NCI-H1417 treated with DMSO at 0.1 percent for 48 hours (cell line): ENCODE measurements at regions not wholly inside any gene's neighbourhood (a gene's known extent, or its start where the extent isn't known, plus 50 kb on each side); places are given as distances from the start of the nearest gene placed in this dataset.
"Not testable (repeated sequence)": the region's sequence is repeated elsewhere in the genome, so short reads cannot be mapped to it uniquely, and the experiment has no call there.

Experiments used
- DNase-seq: peaks from one replicate; lab custom pipeline; 2025; lab: John Stamatoyannopoulos, UW

DNA sequence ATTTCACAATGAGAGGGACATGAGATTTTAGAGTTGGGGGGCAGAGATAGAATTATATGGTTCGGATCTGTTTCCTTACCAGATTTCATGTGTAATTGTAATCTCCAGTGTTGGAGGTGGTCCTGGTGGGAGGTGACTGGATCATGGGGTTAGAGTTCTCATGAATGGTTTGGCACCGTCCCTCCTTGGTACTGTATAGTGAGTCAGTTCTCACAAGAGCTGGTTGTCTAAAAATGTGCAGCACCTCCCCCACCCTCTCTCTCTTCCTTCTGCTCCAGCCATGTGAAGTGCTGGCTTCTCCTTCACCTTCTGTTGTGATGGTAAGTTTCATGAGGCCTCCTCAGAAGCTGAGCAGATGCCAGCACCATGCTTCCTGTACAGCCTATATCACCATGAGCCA, 138.1 kb downstream of the SCG2 start:
- DNase-seq: no peak

DNA sequence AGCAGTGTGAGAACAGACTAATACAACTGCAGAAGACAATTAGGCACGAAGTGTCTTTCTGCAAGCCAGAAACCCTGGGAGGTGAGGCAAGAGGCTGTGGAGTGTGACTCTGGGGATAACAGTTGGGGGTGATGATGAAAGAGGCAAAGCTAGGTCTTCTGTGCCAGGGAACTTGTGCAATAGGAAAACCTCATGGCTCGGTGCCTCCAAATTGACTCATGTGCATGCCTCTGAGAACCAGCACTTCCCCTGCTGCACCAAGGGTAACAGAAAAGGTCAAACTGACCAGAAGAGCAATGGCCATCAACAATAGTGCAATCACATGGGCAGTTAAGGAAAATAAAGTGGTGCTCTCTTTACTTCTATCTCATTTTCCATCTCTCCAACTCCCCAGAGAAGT, 136.4 kb downstream of the SCG2 start:
- no peak for DNase-seq

DNA sequence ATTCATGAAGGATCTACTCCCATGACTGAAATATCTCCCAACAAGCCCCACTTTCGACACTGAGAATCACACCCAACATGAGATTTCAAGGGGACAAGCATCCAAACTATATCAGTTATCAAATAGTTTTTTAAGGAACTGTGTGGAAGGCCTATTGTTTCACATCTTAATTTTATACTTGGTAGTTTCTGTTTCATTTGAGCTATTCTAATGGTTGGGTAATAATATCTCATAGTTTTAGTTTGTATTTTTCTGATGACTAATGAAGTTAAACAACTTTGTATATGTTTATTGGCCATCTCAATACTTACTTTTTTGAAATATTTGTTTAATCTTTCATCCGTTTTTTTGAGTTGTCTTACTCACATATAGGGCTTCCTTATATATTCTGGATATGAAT, 135.0 kb downstream of the SCG2 start:
- DNase-seq: no peak

DNA sequence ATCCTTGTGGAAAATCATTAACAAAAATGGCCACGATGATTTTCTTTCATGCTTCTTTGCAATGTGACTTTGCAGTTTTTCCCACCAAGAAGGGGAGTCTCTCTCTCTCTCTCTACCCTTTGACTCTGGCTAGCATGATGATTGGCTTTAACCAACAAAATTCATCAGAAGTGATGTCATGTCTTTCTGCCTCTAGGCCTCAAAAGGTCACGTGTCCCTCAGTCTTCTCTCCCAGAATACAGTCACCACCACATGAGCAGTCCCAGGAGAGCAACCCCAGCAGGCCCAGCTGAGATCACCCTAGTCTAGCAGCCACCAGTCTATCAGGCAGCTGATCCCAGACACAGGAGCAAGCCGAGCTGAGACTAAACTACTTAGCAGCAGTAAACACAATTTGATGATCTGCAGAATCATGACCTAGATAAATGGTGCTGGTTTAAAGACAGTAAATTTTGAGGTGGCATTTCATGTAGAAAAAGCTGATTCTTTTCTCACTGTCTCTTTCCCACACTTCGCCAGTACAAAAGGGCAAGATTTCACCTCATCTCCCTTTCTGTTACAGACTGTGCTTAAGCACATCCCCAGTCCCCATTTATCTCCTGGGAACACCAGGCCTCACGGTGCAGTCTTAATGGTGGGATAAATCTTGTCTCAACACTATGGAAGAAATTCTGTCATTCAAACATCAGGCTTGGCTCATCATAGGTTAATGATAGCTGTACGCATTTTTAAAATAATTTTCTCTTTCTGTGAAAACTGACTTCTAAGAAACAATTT, 132.7 kb downstream of the SCG2 start:
- no peak for DNase-seq

DNA sequence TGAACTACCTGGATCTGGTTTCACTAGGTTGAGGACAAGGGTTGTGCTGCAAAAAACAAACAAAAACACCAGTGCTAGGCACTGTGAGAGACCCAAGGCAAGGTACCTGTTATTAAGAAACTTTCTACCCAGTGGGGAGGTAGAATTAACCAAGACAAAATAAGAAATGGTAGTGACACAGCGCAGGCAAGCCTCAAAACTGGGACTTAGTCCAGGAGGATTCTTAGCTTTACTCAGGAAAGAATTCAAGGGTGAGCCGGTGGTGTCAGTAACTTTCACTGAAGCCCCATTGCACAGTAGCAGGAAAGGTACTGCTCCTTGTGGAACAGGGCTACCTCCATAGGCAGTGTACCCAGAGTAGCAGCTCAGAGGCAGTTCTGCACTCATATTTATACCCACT, 131.6 kb downstream of the SCG2 start:
- no peak for DNase-seq

DNA sequence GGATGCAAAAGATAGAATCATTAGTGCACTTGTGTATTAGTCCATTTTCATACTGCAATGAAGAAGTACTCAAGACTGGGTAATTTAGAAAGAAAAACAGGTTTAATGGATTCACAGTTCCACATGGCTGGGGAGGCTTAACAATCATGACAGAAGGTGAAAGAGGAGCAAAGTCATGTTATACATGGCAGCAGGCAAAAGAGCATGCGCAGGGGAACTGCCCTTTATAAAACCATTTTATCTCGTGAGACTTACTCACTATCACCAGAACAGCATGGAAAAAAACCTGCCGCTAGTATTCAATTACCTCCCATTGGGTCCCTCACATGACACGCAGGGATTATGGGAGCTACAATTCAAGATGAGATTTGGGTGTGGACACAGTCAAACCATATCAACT, 129.4 kb downstream of the SCG2 start:
- DNase-seq: no peak

DNA sequence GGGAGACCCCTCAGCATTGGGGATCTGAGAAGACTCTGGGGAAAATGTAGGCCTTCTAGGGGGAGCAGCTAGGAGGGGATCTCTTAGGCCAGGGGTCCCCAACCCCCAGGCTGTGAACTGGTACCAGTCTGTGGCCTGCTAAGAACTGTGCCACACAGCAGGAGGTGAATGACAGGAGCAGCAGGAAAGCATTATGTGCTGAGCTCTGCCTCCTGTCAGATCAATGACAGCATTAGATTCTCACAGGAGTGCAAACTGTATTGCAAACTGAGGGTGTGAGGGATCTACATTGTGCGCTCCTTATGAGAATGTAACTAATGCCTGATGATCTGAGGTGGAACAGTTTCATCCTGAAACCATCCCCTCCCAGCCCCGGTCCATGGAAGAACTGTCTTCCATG, 127.3 kb downstream of the SCG2 start:
- no peak for DNase-seq

DNA sequence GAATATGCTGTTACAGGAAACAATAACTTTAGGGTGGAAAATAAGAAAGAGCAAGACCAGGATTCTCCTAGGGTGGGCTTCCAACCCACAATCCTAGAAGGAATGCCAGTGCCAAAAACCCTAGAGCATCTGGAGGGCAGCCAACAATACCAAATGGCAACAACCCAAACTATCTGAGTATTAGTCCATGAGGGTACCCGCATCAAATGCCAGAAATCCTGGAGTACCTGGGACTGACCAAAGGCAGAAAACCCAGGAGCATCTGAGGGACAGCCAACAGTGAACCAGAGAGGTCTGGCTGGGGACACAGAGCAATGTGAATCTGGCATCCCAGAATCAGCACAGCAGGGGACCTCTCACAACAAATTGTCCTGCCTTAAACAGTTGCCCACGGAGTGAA, 126.3 kb downstream of the SCG2 start:
- DNase-seq: no peak

DNA sequence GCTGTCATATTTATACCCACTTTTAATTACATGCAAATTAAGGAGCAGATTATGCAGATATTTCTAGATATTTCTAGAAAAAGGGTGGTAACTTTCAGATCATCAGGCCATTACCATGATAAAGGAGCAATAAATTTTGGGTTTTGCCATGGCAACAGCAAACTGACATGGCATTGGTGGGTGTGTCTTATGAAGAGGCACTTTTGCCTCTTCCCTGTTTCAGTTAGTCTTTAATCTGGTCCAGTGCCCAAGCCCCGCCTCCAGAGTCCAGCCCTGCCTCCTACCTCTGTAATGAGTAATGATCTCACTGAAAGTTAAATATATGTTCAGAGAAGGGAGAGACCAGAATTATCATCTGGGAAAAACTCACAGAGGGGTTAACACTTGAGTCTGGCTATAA, 124.8 kb downstream of the SCG2 start:
- DNase-seq: no peak

DNA sequence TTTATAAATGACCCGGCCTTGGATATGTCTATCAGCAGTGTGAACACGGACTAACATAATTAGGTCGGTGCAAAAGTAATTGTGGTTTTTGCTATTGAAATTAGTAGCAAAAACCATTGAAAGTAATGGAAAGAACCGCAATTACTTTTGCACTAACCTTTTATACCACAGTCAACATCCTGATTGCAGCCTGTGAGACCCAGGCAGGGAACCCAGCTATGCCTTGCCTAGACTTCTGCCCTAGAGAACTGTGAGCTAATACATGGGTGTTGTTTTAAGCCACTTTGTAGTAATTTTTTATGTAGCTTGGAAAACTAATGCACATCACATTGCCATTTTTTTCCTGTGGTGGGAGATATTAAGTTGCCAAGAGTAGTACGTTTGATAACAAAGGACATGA, 120.7 kb downstream of the SCG2 start:
- DNase-seq: no peak

DNA sequence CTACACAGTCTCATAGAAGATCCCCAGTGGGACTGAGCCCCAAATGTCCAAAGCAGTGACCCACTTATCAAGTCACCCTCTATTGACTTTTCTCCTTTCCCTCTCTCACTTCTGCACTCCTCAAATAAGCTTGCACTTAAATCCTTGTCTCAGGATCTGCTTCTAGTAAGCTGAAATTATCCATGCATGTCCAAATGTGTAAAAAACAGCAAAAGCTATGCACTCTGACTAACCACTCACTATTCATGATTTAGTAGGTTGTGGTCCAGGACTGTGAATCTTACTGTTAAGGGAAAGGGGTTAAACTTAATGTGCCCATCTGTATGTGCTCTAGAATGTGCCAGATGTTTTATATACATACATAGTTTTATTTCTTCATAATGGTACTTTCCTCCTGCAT, 115.4 kb downstream of the SCG2 start:
- DNase-seq: no peak

DNA sequence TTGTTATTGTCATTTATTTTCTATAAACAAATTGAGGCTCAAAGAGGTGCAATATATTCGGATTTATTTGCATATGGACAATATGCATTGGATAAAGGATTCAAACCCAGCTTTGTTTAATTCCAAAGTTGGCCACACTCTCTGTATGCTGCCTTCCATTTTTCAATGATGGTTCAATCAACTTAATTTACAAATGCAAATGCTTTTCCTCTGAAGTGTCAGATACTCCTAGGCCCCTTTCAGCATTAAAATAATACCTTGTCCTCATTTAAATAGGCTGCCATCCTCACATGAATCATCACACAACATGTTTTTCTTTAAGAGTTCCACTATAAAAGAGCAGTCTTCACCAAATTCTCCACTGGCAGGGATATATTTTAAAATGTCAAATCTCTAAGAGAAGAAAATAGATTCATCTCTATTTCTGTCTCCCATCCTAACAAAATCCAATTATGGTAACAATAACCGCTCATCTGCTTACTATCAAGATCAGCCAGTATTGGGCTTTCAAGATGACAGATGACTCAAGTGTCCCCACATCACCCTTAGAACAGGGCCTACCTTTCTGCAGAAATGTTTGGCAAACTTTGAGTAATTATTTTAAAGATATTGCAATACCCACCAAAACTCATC, 114.8 kb downstream of the SCG2 start:
- DNase-seq: no peak

DNA sequence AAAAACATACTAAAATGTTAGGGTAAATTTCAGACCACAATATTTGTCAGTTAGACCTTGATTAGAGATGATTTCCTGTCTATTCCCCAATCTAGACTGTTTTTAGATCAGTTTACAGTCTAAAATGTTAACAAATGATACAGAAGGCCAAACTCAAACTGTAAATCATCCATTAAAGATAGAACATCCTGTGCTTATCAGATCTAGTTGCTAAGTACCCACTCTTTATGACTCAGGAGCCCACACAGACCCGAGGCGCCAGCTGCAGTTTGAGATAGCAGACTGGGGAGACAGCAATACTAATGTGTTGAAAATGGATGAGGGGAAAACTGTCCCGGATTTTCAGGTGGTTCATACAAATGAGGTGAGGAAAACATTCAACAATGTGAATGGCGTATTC, 113.3 kb downstream of the SCG2 start:
- no peak for DNase-seq

DNA sequence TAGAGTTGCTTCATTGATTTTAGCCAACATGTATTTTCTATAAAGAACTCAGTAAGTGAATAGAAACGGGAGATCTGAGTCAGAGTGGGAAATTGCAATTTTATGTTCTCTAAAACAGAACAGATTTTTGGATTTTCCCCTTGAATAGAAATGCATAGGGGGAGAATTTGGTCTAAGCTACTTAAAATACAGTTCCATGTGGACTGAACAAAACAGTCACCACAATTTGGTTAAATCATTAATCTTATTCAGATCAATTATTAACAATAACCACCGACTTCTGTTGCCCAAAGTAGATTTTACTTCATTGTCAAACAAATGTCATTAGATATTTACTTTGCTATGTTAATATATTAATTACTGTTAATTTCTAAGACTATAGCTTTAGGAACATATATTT, 107.7 kb downstream of the SCG2 start:
- DNase-seq: no peak

DNA sequence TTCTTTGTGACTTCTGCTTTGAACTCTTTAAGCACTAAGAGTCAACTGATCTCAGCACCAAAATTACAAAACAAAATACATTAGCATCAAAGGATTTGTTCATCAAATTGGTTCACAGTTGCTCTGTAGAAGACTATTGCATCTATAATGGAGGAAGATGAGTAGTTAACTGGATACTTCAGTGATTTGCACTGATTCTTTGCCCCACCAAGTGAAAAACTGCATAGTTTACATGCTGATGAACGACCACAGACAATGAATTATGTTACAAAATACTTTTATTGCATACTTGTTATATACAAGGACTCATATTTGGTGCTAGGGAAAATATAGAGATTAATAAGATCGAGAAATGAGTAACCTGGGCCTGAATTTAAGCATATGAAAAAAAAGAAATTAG, 107.2 kb downstream of the SCG2 start:
- DNase-seq: no peak

DNA sequence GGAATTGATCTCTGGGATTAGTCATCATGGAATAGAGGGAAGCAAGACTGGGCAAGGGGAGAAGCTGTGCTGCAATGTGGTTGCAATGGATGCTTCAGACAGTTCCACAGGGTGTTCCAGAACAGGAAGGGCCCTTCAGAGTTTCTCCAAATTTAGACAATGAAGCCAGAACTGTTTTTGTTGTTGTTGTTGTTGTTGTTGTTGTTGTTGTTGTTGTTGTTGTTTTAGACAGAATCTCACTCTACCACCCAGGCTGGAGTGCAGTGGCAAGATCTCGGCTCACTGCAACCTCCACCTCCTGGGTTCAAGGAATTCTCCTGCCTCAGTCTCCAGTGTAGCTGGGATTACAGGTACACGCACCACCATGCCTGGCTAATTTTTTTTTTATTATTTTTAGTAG, 105.3 kb downstream of the SCG2 start:
- DNase-seq: not testable (repeated sequence)

DNA sequence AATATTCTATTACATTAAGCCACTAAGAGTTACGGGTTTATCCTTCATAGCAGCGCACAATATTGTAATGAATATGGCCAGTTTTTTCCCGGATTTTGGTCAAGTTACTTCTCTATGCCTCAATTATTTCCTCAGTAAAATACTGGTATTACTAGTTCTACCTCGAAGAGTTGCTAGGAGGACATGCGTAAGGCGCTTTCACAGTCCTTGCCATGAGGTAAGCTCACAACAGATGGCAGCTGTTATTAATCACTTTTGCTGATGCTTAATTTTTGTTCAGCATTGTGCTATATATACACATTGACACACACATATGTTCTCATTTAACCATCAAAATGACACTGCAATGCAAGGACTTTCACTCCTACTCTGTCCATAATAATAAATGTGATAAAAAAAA, 101.5 kb downstream of the SCG2 start:
- DNase-seq: no peak

DNA sequence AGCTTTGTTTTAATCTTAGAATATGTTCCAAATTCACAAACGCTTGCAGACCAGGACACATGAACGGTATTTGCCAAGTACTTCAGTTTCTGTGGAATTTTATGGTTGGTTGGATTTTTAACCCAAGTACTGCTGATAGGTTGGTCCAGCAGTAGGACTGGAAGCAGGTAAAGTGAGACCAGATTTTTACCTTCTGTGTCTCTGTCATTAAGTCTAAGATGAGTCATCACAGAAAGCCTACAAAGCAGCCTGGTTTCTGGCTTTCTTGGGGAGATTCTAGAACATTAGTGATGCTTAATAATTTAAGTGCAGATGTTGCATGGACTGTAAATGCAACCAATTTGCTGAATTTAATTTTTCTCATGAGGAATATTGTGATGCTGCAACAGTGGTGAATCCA, 100.5 kb downstream of the SCG2 start:
- no peak for DNase-seq

DNA sequence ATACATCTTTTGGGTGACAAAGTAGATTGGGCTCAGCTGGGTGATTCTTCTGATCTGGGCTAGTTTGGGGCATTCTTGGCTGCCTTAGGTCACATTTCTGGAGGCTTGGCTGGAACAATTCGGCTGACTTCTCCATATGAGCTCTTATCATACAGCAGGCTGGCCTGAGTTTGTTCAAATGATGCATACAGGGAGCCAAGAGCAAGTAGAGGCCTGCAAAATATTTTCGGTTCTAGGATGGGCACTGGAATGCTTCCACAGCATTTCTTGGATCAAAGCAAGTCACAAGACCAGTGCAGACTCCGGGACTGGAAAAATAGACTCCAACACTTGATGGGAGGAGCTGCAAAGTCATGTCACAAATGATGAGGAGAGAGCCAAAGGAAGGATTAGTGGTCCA, 98.4 kb downstream of the SCG2 start:
- no peak for DNase-seq

DNA sequence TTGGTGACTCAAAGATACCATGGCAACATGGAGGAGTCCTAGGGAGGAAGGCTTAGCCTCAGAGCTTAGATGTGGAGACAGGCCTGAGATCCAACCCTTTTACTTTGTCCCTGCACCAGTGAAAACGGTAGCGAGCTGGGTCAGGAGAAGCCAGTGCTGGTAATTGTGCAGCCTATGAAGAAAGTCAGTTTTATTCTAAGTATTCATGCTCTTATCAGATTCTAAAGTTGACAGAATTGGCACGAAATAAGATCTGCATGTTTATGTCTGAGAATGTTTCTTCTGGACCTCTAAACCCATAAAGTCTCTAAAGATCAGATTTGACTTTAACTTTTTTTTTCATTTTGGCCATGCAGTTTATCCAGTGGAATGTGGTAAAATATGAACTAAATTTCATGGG, 93.8 kb downstream of the SCG2 start:
- no peak for DNase-seq

DNA sequence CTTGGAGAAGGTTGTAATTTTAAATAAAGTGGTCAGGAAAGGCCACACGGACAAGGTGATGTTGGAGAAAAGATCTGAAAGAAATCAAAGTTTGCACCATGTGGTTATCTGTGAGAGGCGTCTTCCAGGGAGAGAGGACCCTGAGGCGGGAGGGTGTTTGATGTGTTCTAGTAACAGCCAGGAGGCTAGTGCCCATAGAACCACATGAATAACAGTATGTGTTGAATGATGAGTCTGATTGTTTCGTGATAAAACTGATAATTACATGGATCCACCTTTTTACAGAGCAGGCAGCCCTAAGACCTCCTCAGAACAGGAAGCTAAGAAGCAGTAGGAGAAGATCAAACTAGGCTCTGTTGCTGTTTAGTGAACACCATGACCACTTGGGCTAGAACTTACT, 91.4 kb downstream of the SCG2 start:
- no peak for DNase-seq

DNA sequence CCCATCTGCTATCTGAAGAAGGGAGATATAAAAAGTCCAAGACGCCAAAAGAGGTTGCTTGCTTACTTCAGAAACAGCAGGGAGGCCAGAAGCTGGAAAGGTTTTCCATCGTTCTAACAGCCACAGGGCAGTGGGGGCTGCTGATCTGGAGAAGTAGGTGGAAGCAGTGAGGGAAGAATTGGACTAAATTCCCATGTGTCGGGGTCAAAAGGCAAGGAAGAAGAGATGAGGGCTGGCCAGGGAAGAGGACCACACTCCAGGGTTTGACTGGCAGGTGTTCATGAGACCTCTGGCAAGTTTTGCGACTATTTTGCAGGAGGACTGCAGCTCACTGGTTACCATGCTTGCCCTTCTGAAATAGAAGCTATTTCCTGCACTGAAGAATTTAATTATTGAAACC, 91.0 kb downstream of the SCG2 start:
- no peak for DNase-seq

DNA sequence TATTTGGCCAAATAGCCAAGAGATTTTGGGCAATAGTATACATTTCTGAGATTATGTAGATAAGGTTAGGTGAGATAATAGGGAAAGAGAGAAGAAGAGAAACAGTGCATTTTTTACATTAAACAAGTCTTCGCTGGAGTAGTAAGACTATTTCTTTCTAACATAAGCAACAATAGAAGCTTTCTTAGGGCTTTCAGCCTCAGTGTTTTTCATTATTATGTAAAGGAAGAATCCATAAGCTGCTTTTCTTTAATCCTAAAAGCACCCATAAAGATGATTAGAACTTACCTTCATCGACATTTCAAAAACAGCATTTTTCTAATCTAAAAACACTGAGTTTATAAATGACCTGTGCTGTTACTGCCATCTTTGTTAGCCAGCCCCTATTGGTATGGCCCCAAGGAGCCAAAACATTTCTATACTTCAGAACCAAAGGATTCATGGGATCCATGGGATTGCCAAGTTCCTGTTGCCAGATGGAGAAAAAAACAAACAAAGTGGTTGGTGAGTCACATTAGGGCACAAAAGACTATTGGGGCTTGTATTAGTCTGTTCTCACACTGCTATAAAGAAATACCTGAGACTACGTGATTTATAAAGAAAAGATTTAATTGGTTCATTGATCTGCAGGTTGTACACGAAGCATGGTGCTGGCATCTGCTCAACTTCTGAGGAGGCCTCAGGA, 88.2 kb downstream of the SCG2 start:
- DNase-seq: no peak

DNA sequence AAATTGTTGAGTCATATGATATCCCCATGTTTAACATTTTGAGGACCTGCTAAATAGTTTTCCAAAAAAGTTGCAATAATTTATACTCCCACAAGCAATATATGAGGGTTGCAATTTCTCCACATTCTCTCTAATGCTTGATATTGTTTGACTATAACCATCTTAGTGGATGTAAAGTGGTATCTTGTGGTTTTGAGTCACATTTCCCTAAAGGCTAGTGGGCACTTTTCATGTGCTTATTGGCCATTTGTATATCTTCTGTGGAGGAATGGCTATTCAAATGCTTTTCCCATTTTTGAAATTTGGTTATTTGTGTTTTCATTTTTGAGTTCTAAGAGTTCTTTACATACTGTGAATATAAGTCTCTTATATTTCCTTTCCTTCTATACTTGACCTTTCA, 82.7 kb downstream of the SCG2 start:
- DNase-seq: no peak
